SK-N-SH treated with all-trans-retinoic acid at 6 μM for 48 hours (cell line): ENCODE measurements at regions not wholly inside any gene's neighbourhood (a gene's known extent, or its start where the extent isn't known, plus 50 kb on each side); places are given as distances from the start of the nearest gene placed in this dataset.

ENCODE experiments used
- ATAC-seq: fragments of 200-7000 bp; cut with Tn5 transposase; 3 replicates; pipeline ENCODE4 v1.9.1; 2020; ENCODE audit warnings: mild to moderate bottlenecking, moderate library complexity
- ARNTL ChIP-seq: fragments of 450-650 bp; formaldehyde crosslinking; IDR thresholded peaks from 2 replicates; pipeline ENCODE4 v1.5.0; 2020; ENCODE audit warnings: low read depth, mild to moderate bottlenecking, moderate library complexity, borderline replicate concordance
- BACH2 ChIP-seq: fragments of 250-450 bp; sonication (Bioruptor Pico); IDR thresholded peaks from 2 replicates; pipeline ENCODE4 v1.9.0; 2021; ENCODE audit warnings: mild to moderate bottlenecking, borderline replicate concordance
- CREB5 ChIP-seq: fragments of 250-450 bp; sonication (Bioruptor Pico); IDR thresholded peaks from 2 replicates; pipeline ENCODE4 v1.5.1; 2020; ENCODE audit warnings: low read depth, mild to moderate bottlenecking, moderate library complexity
- CSDC2 ChIP-seq: fragments of 250-450 bp; sonication (Bioruptor Pico); IDR thresholded peaks from 2 replicates; pipeline ENCODE4 v1.5.0; 2020; ENCODE audit warnings: mild to moderate bottlenecking, moderate library complexity
- CSRNP3 ChIP-seq: fragments of 250-450 bp; sonication (Bioruptor Pico); IDR thresholded peaks from 2 replicates; pipeline ENCODE4 v1.5.1; 2021; ENCODE audit warnings: mild to moderate bottlenecking, moderate library complexity
- ESRRG ChIP-seq: fragments of 250-450 bp; sonication (Bioruptor Pico); IDR thresholded peaks from 2 replicates; pipeline ENCODE4 v1.6.1; 2021; ENCODE audit warnings: mild to moderate bottlenecking
- GLIS3 ChIP-seq: fragments of 250-450 bp; sonication (Bioruptor Pico); IDR thresholded peaks from 2 replicates; pipeline ENCODE4 v1.5.0; 2020; ENCODE audit warnings: mild to moderate bottlenecking, moderate library complexity
- ISL1 ChIP-seq: fragments of 250-450 bp; sonication (Bioruptor Pico); IDR thresholded peaks from 2 replicates; pipeline ENCODE4 v2.1.2; 2022; ENCODE audit warnings: mild to moderate bottlenecking, moderate library complexity
- OSR1 ChIP-seq: fragments of 250-450 bp; sonication (Bioruptor Pico); IDR thresholded peaks from 2 replicates; pipeline ENCODE4 v1.8.0; 2022; ENCODE audit warnings: moderate library complexity, mild to moderate bottlenecking, inconsistent platforms
- POU6F1 ChIP-seq: fragments of 250-450 bp; sonication (Bioruptor Pico); IDR thresholded peaks from 2 replicates; pipeline ENCODE4 v1.8.0; 2021; ENCODE audit warnings: low read depth, mild to moderate bottlenecking, moderate library complexity, borderline replicate concordance
- PPARA ChIP-seq: fragments of 250-450 bp; sonication (Bioruptor Pico); IDR thresholded peaks from 2 replicates; pipeline ENCODE4 v1.5.0; 2020; ENCODE audit warnings: mild to moderate bottlenecking, borderline replicate concordance
- SNAI2 ChIP-seq: fragments of 250-450 bp; sonication (Bioruptor Pico); IDR thresholded peaks from 2 replicates; pipeline ENCODE4 v1.5.0; 2020; ENCODE audit warnings: mild to moderate bottlenecking, moderate library complexity
- TCF4 ChIP-seq: fragments of 250-450 bp; sonication (Bioruptor Pico); IDR thresholded peaks from 2 replicates; pipeline ENCODE4 v1.8.0; 2021; ENCODE audit warnings: mild to moderate bottlenecking, moderate library complexity, borderline replicate concordance
- TOX ChIP-seq: fragments of 250-450 bp; sonication (Bioruptor Pico); IDR thresholded peaks from 2 replicates; pipeline ENCODE4 v1.8.0; 2021; ENCODE audit warnings: mild to moderate bottlenecking, moderate library complexity, borderline replicate concordance
- ZC3H10 ChIP-seq: fragments of 250-450 bp; sonication (Bioruptor Pico); IDR thresholded peaks from 2 replicates; pipeline ENCODE4 v1.5.1; 2021; ENCODE audit warnings: mild to moderate bottlenecking, moderate library complexity
- ZFP3 ChIP-seq: fragments of 250-450 bp; sonication (Bioruptor Pico); IDR thresholded peaks from 2 replicates; pipeline ENCODE4 v1.5.0; 2020; ENCODE audit warnings: mild to moderate bottlenecking, moderate library complexity
- ZFP30 ChIP-seq: fragments of 450-650 bp; formaldehyde crosslinking; IDR thresholded peaks from 2 replicates; pipeline ENCODE4 v1.5.0; 2022; ENCODE audit warnings: mild to moderate bottlenecking, moderate library complexity
- ZNF70 ChIP-seq: fragments of 450-650 bp; formaldehyde crosslinking; IDR thresholded peaks from 2 replicates; pipeline ENCODE4 v1.5.0; 2020; ENCODE audit warnings: mild to moderate bottlenecking, moderate library complexity
- ZNF8 ChIP-seq: fragments of 450-650 bp; formaldehyde crosslinking; IDR thresholded peaks from 2 replicates; pipeline ENCODE4 v1.5.0; 2020; ENCODE audit warnings: mild to moderate bottlenecking, moderate library complexity
- TF ChIP-seq, protein P1 (sequence below): fragments of 250-450 bp; sonication (Bioruptor Pico); IDR thresholded peaks from 2 replicates; pipeline ENCODE4 v1.5.0; 2020; ENCODE audit warnings: mild to moderate bottlenecking, moderate library complexity
- TF ChIP-seq, protein P2 (sequence below): fragments of 250-450 bp; sonication (Bioruptor Pico); IDR thresholded peaks from 2 replicates; pipeline ENCODE4 v1.8.0; 2020; ENCODE audit warnings: mild to moderate bottlenecking, moderate library complexity, borderline replicate concordance

- TF ChIP-seq ZC3H10 (CRISPR knock-in tag) (no peak), ZNF8 (CRISPR knock-in tag) (no peak), ZFP3 (CRISPR knock-in tag) (no peak), ESRRG (CRISPR knock-in tag) (no peak), POU6F1 (CRISPR knock-in tag) (no peak), ISL1 (CRISPR knock-in tag) (no peak), CSRNP3 (CRISPR knock-in tag) (no peak), ARNTL (no peak), ZFP30 (CRISPR knock-in tag) (no peak), TCF4 (CRISPR knock-in tag) (no peak), PPARA (CRISPR knock-in tag) (no peak), OSR1 (CRISPR knock-in tag) (no peak), CSDC2 (no peak), ZNF70 (CRISPR knock-in tag) (no peak), SNAI2 (CRISPR knock-in tag) (no peak), CREB5 (CRISPR knock-in tag) (no peak), GLIS3 (CRISPR knock-in tag) (no peak), TOX (CRISPR knock-in tag) (no peak)
- TF ChIP-seq, protein P1, sequence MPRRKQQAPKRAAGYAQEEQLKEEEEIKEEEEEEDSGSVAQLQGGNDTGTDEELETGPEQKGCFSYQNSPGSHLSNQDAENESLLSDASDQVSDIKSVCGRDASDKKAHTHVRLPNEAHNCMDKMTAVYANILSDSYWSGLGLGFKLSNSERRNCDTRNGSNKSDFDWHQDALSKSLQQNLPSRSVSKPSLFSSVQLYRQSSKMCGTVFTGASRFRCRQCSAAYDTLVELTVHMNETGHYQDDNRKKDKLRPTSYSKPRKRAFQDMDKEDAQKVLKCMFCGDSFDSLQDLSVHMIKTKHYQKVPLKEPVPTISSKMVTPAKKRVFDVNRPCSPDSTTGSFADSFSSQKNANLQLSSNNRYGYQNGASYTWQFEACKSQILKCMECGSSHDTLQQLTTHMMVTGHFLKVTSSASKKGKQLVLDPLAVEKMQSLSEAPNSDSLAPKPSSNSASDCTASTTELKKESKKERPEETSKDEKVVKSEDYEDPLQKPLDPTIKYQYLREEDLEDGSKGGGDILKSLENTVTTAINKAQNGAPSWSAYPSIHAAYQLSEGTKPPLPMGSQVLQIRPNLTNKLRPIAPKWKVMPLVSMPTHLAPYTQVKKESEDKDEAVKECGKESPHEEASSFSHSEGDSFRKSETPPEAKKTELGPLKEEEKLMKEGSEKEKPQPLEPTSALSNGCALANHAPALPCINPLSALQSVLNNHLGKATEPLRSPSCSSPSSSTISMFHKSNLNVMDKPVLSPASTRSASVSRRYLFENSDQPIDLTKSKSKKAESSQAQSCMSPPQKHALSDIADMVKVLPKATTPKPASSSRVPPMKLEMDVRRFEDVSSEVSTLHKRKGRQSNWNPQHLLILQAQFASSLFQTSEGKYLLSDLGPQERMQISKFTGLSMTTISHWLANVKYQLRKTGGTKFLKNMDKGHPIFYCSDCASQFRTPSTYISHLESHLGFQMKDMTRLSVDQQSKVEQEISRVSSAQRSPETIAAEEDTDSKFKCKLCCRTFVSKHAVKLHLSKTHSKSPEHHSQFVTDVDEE (CRISPR knock-in tag), result no peak
- TF ChIP-seq, protein P2, sequence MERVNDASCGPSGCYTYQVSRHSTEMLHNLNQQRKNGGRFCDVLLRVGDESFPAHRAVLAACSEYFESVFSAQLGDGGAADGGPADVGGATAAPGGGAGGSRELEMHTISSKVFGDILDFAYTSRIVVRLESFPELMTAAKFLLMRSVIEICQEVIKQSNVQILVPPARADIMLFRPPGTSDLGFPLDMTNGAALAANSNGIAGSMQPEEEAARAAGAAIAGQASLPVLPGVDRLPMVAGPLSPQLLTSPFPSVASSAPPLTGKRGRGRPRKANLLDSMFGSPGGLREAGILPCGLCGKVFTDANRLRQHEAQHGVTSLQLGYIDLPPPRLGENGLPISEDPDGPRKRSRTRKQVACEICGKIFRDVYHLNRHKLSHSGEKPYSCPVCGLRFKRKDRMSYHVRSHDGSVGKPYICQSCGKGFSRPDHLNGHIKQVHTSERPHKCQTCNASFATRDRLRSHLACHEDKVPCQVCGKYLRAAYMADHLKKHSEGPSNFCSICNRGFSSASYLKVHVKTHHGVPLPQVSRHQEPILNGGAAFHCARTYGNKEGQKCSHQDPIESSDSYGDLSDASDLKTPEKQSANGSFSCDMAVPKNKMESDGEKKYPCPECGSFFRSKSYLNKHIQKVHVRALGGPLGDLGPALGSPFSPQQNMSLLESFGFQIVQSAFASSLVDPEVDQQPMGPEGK (CRISPR knock-in tag), result no peak
- no peak for ATAC-seq
Measured at GRCh38 chr16:63830061-63830460, 1291.8 kb downstream of the CDH11 start.

- ATAC-seq, result no peak
- TF ChIP-seq ZC3H10 (CRISPR knock-in tag) (no peak), BACH2 (CRISPR knock-in tag) (no peak), POU6F1 (CRISPR knock-in tag) (no peak), ZNF70 (CRISPR knock-in tag) (no peak)
Measured at GRCh38 chr16:63822818-63823217, 1299.0 kb downstream of the CDH11 start.

DNA sequence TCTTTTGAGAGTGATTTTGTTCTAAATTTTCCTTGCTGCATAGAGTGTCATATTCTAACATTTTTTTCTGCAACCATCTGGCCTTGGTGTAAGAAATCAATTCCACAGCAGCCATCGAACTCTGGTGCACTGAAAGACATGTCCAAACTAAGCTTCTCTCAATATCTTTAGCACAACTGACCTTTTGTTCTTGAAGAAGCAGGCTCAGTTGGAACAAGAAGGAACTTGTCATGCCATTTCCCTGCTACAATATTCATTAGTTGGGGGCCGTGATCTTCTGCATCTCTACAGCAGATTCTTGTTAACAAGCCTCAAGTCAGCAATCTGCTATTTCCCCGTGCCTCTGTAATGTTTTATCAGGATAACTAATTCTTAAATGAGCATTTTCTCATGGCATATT, 1305.6 kb downstream of the CDH11 start:
- ATAC-seq, result no peak
- no peak for TF ChIP-seq TCF4 (CRISPR knock-in tag)
- no peak for TF ChIP-seq PPARA (CRISPR knock-in tag)
- no peak for TF ChIP-seq ZFP3 (CRISPR knock-in tag)
